SK-N-MC (cell line): ENCODE measurements at regions not wholly inside any gene's neighbourhood (a gene's known extent, or its start where the extent isn't known, plus 50 kb on each side); places are given as distances from the start of the nearest gene placed in this dataset.

Experiments used
- EZH2 ChIP-seq: fragments of 200-600 bp; sonication (generic); IDR thresholded peaks from one replicate; pipeline ENCODE4 v1.6.1; 2017; ENCODE audit warnings: antibody characterized with exemption
- FOXP2 ChIP-seq: optimal IDR thresholded peaks from 2 replicates; pipeline ENCODE3; 2011; ENCODE audit warnings: mild to moderate bottlenecking, moderate library complexity; ENCODE audit not compliant: insufficient read depth; ENCODE audit errors: extremely low read length, control extremely low read depth

- TF ChIP-seq EZH2 (no peak), FOXP2 (no peak)
Observed at GRCh38 chr2:128701418-128701817, 382.8 kb upstream of the HS6ST1 start.
